ENCODE measurements at regions not wholly inside any gene's neighbourhood (a gene's known extent, or its start where the extent isn't known, plus 50 kb on each side); places are given as distances from the start of the nearest gene placed in this dataset.

DNA sequence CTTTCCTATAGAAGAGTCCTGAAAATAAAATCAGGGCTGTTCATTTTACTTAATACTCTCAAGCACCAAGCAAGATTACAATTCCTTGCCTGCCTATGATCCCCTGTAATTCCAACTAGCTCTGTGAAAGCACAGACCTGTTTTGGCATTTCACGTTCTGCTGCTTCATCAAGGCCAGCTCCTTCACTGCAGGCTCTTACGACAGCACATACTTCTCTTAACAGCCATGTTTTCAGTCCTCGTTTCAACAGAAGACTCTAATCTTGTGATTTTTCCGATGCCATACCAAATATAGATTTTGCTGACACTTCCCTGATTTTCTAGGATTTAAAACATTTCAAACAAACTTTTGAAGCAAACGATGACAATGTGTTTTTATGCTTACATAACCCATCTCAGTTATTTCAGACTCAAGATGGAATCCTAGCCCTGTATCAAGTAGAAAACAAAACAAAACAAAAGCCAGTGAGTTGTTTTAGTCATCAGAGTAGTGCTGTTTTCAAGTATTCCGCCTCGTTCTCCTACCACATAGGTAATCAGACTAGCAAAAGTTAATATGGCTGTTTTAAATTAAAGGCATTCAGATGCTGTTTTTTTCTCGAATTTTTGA lies 616.5 kb upstream of the CITED2 start:
- intact Hi-C loops (cut with micrococcal nuclease): no loop called here
- FAIRE-seq (peak; percentile 19), ATAC-seq (peak; percentile 39; the same call in 1 of the 3 replicates), DNase-seq (ENCODE audit: extremely low read depth in 1 of 4, low spot score in 3 of 4) (no peak)
- H3K4me1 ChIP-seq (replicated peaks in 1 of 2; ENCODE audit: control insufficient read depth in 2 of 2, insufficient read depth in 2 of 2, low read length in 2 of 2): no peaks in the 10 kb centered on the region; a peak in 1 of 5 replicates
- no peak overlapping the region for H3K4me3 ChIP-seq
- H2AFZ ChIP-seq (ENCODE audit: low read depth, low read length): peak overlapping the region; percentile 76
- H4K20me1 ChIP-seq (replicated peaks; ENCODE audit: control insufficient read depth, insufficient read depth, low read length): no peaks in the 10 kb centered on the region
- CTCF ChIA-PET (ENCODE audit: low intra/inter-chr PET ratio): no interaction called here
- H3K36me3 ChIP-seq (ENCODE audit: control insufficient read depth, insufficient read depth, low read length): no peaks in the 10 kb centered on the region
- WGBS (ENCODE audit: insufficient coverage, low coverage, missing lambda C conversion rate): 23% methylated on average over 8 of the region's 8 CpGs
- H3K9me3 ChIP-seq (replicated peaks; ENCODE audit: control insufficient read depth, insufficient read depth, low read depth, low read length): no peaks in the 10 kb centered on the region
- no peak overlapping the region for H3K27ac ChIP-seq (ENCODE audit: extremely low read depth, low read depth, low read length)
- in situ Hi-C loops (cut with MboI): loop anchor here (10.0 kb wide), 1 partner anchor 626 kb away; no protein-coding TSS in a partner anchor
- no peaks in the 10 kb centered on the region for H3K27me3 ChIP-seq (ENCODE audit: control insufficient read depth in 2 of 2, insufficient read depth in 2 of 2, low read length in 2 of 2)
- no peaks in the 10 kb centered on the region for H3K79me2 ChIP-seq (ENCODE audit: control insufficient read depth, insufficient read depth, low read length)
- peak; percentile 41 for TF ChIP-seq ZNF316 (IDR thresholded peaks at IDR 0.05)
- TF ChIP-seq MBD2 (IDR thresholded peaks at IDR 0.05; ENCODE audit: borderline replicate concordance, low read depth): no peak
- no peaks in the 10 kb centered on the region for H3K9me1 ChIP-seq (ENCODE audit: control insufficient read depth, insufficient read depth, low read length)
- POLR2A ChIA-PET: interaction anchor here (1.1 to 1.2 kb wide), 2 partner anchors 10 to 12 kb away, joined by 3 read pairs; no protein-coding TSS in a partner anchor
- no peak overlapping the region for H3K9ac ChIP-seq (ENCODE audit: insufficient read depth in 1 of 2, low read depth in 2 of 2, low read length in 2 of 2)
- no peak overlapping the region; the same call in 1 of the 2 replicates for H3K4me2 ChIP-seq (ENCODE audit: insufficient read depth, low read length)
- BruUV-seq (replicated peaks): no TSS peak

DNA sequence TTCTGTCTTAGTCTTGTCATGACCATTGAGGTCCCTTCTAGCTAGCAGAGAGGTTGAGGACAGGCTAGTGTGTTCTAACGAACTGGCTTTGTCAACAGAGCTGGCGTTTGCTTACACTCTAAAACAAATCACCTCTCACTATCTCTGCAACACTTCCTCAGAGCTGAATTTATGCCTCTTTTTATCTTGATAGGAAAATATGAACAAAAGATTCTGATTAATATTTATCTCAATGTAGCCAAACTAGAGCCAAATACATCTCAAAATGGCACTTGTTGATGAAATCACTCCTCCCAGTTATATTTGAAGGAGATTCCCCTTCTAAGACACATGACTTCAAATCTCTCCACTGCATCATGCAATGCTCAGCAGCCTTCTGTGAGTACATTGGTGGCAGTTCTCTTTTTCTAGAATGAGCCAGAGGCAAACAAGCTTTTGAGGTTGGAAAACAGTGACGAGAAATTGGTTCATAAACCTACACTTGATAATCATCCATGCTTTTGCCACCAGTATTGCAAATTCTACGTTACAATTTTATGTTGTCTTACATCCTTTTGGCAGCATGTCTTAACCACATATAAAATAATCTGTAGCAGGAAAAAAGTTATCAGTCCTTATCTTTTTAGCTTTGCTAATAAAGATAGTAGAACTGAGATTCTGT lies 615.7 kb upstream of the CITED2 start:
- TF ChIP-seq FOXJ2 (tag; IDR thresholded peaks at IDR 0.05): 0 out of 2 replicates have a peak, but pooled peaks have one; percentile 39
- TF ChIP-seq, protein P1, sequence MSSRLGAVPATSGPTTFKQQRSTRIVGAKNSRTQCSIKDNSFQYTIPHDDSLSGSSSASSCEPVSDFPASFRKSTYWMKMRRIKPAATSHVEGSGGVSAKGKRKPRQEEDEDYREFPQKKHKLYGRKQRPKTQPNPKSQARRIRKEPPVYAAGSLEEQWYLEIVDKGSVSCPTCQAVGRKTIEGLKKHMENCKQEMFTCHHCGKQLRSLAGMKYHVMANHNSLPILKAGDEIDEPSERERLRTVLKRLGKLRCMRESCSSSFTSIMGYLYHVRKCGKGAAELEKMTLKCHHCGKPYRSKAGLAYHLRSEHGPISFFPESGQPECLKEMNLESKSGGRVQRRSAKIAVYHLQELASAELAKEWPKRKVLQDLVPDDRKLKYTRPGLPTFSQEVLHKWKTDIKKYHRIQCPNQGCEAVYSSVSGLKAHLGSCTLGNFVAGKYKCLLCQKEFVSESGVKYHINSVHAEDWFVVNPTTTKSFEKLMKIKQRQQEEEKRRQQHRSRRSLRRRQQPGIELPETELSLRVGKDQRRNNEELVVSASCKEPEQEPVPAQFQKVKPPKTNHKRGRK (tag; IDR thresholded peaks at IDR 0.05): no peak
- CTCF ChIA-PET (ENCODE audit: low intra/inter-chr PET ratio): interaction anchor here (0.7 kb wide), 1 partner anchor 622 kb away, joined by 3 read pairs; no protein-coding TSS in a partner anchor
- Histone ChIP-seq H3K79me2 (ENCODE audit: control insufficient read depth, insufficient read depth, low read length) (no peaks in the 10 kb centered on the region), H3K9me1 (ENCODE audit: control insufficient read depth, insufficient read depth, low read length) (no peaks in the 10 kb centered on the region), H3K9me3 (replicated peaks; ENCODE audit: control insufficient read depth, insufficient read depth, low read depth, low read length) (no peaks in the 10 kb centered on the region), H3K4me2 (ENCODE audit: insufficient read depth, low read length) (no peak overlapping the region), H3K4me1 (replicated peaks in 1 of 2; ENCODE audit: control insufficient read depth in 2 of 2, insufficient read depth in 2 of 2, low read length in 2 of 2) (no peaks in the 10 kb centered on the region; a peak in 1 of 5 replicates), H2AFZ (ENCODE audit: low read depth, low read length) (peak overlapping the region; percentile 20; the same call in 1 of the 2 replicates), H3K9ac (ENCODE audit: insufficient read depth in 1 of 2, low read depth in 2 of 2, low read length in 2 of 2) (no peak overlapping the region), H3K27me3 (ENCODE audit: control insufficient read depth in 2 of 2, insufficient read depth in 2 of 2, low read length in 2 of 2) (no peaks in the 10 kb centered on the region), H3K4me3 (no peak overlapping the region), H3K36me3 (ENCODE audit: control insufficient read depth, insufficient read depth, low read length) (no peaks in the 10 kb centered on the region), H3K27ac (ENCODE audit: extremely low read depth, low read depth, low read length) (no peak overlapping the region), H4K20me1 (replicated peaks; ENCODE audit: control insufficient read depth, insufficient read depth, low read length) (no peaks in the 10 kb centered on the region)
- in situ Hi-C loops (cut with MboI): loop anchor here (10.0 kb wide), 1 partner anchor 625 kb away; no protein-coding TSS in a partner anchor
- ATAC-seq: peak; percentile 36; the same call in 1 of the 3 replicates
- POLR2A ChIA-PET: interaction anchor here (0.6 to 1.2 kb wide), 3 partner anchors 9 to 1802 kb away, joined by 3 to 4 read pairs (median 3); no protein-coding TSS in a partner anchor
- no peak for DNase-seq (ENCODE audit: extremely low read depth in 1 of 4, low spot score in 3 of 4)
- no TSS peak for BruUV-seq (replicated peaks)
- intact Hi-C loops (cut with micrococcal nuclease): no loop called here
- no peak for FAIRE-seq
- WGBS (ENCODE audit: insufficient coverage, low coverage, missing lambda C conversion rate): 30% methylated on average over 4 of the region's 4 CpGs

Measured in K562 (cell line).